GM04503 (cell line): ENCODE measurements at regions not wholly inside any gene's neighbourhood (a gene's known extent, or its start where the extent isn't known, plus 50 kb on each side); places are given as distances from the start of the nearest gene placed in this dataset.

Experiments used
- DNase-seq: peaks from one replicate; pipeline ENCODE4 v3.0.0-alpha.2; 2012; ENCODE audit warnings: low read depth

DNA sequence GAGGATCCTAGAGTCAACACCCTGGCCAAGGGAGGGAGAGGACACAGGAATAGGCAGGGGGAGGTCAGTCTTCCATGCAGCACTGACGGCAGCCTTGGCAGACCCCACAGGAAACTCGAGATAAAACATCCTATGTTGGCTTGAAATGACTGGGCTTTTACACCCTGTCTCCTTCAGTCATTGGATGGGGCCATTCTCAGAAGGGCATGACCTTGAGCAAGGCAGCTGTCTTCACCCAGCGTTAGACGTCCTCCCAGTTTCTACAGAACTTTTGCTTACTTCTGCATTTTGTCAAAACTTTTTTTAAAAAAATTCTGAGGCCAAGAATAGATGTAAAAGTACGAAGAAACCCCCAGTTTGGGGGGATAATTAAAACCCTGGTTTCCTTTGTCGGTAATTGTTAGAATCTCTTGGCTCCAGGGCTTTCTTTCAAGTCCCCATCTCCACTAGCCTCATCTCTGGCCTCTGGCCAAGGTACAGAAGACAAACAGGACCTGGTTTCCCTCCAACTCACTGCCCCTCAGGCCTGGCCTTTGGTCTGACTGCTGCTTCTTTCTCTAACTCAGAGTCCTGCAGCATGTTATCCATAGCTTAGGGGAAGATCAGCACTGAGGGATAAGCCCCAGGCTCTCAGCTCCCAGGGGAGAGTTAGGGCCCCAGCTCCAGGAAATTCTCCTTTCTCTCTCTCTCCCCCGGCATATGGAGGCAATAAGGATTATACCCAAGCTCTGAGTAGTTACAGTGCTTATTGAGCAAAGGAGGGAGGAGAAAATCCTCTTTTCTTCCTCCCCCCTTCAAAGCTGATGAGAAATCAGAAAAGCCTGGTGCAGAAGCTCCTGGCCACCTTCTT, 51.6 kb upstream of the KCND3 start:
- no peak for DNase-seq

DNA sequence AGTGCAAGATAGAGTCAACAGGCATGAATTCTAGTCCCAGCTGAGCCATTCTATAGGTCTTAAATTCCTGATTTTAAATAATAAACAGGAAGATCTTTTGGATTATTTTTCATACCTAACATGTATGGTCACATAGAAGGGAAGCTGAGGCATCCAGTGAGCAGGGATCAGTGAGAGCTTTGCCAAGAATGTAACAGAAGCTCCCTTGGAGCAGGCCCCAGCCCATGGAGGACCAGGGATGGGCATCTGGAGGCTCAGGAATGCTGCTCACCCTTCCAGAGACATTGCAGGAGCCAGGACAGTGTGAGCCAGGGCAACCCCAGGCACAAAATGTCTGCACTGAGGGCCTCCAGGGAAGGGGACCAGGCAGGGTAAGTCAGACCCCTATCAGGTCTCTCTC, 54.4 kb upstream of the KCND3 start:
- no peak for DNase-seq

DNA sequence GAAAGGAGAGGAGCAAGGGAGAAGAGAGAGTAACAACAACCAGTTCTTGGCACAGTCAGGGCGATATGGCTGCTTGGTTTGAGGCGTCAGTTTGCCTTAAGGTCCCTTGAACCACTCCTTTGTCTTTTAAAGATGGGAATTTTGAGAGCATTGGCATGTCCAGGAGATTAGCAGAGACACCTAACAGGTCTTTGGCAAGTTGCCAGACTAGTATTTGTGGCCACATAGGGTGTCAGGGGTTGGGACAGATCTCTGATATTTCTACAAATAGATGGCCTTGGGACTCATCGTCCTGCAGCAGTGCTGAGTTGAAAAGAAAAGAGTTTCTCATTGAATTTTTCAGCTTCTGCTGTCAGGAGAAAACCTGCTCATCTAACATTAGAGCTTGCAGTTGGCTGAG, 55.3 kb upstream of the KCND3 start:
- no peak for DNase-seq

DNA sequence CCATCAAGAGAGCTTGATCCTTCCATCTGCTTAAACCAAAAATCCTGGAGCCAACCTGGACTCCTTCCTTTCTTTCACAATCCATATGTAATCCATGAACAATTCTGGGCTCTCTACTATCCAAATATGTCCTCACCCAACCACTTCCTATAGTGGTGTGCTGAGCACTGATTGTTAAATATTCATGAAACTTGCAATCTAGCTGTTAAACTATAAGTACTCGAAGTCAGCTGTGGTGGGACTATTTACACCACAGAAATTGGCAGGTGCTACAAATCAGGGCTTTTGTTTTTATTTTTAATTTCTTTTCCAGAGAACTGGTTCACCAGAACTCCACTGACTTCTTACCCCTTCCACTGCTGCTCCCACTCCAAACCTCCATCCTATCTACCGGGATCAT, 57.2 kb upstream of the KCND3 start:
- no peak for DNase-seq

DNA sequence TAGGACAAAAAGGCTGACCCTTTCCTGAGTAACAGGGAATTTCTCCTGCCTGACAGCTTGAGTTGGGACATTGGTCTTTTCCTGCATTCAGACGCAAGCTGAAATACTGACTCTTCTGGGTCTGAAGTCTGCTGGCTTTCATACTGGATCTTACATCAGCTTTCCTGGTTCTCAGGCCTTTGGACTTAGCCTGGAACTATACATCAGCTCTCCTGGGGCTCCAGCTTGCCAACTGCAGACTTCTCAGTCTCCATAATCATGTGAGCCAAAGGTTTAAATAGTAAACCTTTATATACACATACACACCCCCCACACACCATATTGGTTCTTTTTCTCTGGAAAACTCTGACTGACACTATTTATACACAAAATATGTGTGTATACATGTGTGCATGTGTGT, 59.0 kb upstream of the KCND3 start:
- DNase-seq: no peak

DNA sequence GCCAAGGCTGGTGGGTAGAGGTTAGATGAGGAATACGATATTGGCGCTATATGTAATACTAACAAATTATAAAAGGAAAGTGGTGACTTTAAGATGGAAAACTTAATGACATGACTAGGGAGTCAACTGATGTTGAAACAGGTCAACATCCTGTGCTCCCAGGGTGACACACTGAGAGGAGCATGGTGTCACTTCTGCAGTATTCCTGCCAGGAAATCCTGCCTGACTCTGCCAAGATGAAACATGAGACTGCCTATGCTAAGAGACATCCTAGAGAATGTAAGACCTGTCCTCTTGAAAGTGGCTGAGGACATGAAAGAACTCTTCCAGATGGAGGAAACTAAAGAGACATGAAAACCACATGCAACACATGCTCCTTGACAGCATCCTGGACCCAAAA, 65.0 kb upstream of the KCND3 start:
- DNase-seq: no peak

DNA sequence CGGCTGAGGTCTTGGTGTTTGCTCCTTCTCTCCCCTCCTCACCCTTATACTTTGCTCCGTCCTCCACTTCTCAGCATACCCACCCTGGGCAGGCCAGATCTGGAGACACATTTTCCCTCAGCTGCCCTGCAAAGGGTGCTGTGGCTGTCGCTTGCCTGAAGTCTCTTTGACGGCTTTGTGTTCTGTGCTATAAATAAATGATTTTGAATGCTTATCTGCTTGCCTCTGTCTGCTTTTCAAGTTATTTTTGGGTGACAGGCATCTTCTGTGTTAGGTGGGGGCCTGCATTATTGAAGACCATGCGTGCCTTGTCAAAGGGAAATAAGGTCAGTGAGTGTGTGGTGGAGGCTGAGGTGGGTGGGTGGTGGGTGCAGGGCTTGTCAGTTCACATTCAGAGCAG, 66.9 kb upstream of the KCND3 start:
- DNase-seq: no peak

DNA sequence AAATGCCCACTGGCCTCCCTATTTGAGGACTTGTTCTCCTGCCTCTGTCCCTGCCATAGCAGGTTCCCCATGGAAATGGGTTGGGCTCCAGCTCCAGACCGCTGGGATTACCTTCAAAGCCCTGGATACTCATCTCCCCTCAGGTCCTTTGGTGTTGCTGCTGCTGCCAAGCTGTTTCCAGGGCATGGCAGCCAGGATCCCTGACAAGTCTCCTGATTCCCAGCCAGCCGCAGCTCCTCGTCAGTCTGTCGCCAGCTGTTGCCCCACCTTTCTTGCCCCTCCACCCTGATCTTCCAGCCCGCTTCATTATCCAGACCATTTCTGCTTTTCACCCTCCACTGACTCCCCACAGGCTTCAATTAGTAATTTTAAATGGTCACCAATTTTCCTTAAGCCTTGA, 68.3 kb upstream of the KCND3 start:
- DNase-seq: no peak

DNA sequence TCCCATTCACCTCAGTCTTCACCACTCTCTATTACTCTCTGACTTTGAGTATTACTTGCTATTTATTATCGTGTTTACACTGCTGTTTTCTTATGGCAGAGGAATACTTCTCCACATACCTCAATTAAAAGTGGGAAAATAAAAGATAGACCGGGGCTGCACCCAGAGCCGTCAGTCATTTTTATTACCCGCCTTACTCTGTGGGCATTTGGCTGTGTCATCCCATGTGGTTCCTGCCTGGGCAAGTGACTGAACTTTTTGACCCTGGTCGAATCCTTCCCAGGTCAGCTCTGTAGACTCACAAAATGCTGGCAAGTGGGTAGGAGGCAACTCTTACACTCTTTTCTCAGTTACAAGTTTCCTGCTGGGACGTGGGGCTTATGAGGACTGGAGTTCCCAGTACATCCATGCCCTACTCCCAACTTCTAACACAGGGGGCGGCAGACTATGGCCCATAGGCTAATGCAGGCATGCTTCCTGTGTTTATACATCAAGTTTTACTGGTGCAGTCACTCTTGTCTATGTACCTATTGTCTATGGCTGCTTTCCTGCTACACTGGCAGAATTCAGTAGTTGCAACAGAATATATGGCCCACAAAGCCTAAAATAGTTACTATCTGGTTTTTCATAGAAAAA, 69.5 kb upstream of the KCND3 start:
- DNase-seq: no peak

DNA sequence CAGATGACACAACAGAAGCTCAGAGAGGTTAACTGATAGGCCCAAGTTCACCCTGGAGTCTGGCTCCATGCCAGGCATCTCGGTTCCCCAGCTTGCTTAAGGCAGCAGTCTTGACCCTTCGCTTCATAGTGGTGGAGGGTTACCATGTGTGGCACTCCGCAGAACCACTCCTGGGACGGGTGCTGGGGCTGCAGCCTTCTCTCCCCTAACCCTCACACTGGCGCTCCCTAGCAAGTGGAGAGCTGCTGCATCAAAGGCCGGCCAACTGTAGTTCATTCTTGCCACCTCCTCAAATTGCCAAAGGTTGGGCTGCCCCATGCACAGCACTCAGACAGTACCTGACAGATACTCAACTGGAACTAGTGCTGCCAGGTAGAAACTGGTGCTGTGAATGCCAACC, 70.2 kb upstream of the KCND3 start:
- DNase-seq: no peak

DNA sequence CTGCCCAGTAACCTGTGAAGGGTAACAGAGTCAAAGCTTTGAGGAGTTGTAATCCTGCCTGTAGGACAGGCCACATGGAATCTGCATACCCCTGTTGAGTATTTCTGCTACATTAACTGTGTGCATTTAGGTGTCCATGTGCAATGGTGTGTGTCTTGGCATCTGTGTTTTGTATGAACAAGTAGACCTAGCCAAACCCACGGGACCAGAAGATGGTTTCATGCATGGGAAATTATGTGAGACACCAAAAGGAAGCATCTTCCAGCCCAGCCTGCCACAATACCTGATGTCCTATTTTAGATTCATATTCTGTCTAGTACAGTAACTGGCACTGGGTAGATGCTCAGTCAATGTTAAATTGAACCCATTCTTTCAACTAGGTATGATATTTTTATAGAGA, 70.8 kb upstream of the KCND3 start:
- no peak for DNase-seq

DNA sequence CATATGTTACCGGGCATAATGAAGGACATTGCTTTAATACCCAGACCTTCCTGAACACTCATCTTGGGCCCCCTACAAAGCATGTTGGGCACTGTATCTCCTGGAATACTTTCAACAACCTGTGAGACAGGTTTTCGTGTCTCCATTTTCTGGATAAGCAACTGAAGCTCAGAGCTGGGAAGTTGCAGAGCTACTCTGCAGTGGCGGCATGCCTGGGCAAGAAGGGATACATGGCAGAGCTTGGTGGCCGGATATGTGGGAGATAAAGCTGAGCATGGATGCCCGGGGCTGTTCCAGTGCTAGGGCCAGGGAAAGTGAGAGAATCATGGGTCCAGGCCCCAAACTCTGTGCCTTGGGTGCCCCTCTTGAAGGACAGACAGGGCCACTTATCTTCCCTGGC, 71.6 kb upstream of the KCND3 start:
- no peak for DNase-seq

DNA sequence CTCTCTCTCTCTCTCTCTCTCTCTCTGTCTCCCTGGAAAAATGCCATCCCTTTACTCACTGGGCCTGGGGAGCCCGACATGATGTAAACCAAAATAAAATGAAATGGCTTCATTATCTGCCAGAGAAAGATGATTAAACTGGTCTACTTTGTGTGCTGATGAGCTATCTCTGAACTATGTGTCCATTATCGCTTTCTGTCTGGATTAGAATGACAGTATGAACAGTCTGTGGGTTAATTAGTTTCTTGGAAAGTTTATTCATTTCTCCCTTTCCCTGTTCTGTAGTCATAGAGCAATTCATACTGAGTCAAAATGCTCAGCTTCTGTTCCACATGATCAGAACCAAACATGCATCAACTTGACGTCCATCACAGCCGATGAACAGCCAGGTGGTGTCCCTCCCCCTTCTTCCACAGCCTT, 72.4 kb upstream of the KCND3 start:
- no peak for DNase-seq

DNA sequence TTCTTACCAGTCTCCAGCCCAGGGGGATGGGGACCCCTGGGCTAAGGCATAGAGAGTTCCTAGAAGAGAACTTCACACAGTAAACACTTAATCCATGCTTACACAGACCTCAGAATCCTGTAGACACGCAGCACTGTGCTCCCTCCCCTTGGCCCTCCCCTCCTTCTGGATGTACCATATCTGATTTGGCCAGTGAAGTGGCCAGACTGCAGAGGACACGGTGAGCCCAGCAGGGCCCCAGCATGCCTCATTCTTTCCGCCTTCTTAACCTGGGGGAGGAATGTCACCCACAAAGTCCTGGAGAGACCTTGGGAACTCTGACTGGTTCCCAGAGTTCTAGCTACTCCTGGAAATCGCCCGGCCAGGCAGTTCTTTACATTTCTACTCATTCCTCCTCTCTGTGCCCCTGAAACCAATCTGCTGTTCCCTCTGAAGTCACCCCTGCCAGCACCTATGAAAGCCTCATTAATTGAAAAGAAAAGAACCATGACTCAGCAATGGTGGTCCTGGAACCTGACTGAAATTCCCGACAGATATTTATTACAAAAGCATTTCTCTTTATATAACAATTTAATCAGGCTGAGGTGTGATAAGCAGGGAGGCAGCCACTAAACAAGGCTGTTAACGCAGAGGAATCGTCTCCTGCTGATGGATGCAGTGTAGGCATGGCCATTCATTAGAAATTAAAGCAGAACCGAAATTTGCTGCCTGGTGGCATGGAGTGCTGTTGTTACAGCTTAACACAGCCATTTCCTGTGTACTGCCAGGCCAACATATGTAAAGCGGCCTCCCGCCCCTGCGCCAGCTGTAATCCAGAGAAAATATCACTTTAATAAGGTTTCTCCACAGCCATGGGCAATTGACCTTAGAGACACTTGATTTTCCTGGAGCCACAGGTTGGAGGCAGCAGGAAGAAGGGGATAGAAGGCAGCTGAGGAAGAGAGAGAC, 74.6 kb upstream of the KCND3 start:
- no peak for DNase-seq

DNA sequence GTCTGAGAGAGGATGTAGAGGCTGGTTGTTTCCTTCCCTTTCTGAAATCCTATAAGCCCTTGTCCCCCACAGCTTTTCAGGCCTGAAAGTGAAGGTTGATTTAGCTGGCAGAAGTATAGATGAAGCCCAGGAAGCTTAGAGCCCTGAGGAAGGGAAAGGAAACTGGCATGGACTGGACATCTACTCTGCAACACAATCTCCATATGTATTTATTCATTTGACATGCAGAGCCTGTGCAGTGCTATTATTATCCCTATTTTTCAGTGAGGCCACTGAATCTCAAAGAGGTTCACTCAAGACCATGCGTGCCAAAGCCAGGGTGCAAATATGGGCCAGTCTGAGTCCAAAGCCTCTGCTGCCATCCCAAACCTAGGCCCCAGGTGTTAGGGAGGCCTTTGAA, 78.5 kb upstream of the KCND3 start:
- DNase-seq: no peak

DNA sequence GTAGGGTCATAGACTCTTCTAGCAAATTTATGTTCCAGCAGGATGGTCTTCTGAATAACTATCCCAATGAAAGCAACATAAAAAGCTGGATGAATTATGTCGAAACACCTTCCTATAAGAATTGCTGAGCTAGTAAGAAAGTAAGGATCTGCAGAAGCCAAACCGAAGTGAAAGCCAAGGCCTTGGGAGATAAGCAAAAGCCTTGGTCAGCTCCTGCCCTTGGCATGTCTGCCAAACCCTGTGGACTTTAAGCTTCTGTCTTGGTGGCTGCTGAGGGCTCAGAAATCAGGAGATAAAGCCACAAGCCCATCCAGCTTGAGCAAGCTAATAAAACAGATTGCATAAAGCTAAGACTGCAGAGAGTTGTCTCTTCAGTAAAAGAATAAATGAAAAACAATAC, 81.2 kb upstream of the KCND3 start:
- DNase-seq: no peak

DNA sequence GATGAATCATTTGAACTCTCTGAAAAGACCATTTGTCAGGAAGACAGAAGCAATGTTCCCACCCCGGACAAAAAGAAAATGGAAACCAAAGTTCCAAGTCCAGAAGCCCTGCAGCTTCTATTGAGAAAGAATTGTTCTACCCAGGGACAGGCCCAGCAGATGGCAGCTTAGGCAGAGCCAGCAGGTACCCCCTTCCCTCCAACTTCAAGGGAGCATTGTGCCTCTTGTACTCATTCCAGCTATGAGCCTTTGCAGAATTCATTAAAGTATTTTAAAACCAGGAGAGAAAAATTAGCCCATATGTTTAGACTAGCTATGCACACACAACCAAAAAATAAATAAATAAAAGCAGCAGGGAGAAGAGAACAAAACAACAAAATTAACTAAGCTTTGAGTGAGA, 85.2 kb upstream of the KCND3 start:
- DNase-seq: no peak

DNA sequence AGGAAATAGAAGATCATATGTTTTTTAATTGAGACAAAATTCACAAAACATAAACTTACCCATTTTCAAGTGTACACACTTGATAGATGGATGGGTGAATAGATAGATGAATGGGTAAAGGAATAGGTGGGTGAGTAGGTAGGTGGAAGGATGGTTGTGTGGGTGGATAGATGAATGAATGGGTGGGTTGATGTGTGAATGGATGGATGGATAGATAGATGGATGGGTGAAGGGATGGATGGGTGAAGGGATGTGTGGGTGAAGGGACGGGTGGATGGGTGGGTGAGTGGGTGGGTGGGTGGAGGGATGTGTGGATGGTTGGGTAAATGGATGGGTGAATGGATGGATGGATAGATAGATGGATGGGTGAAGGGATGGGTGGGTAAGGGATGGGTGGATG, 86.1 kb upstream of the KCND3 start:
- DNase-seq: no peak

DNA sequence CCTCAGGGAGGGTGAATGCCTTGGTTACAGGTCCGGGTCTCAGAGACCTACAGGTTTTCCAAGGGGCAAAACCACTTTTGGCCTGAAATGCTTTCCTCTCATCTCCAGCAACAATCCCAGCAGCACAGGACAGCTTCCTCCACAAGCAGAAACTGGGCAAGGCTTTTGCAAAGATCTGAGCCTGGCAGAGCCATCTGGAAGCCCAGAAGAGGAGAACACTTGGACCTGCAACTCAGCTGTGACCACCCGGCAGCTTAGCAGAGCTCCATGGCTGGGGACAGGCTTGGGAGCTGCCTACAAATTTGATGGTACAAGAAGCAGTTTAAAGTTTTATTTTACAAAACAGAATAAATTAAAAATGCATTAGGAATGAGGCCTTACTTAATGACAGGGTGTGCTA, 90.0 kb upstream of the KCND3 start:
- no peak for DNase-seq

DNA sequence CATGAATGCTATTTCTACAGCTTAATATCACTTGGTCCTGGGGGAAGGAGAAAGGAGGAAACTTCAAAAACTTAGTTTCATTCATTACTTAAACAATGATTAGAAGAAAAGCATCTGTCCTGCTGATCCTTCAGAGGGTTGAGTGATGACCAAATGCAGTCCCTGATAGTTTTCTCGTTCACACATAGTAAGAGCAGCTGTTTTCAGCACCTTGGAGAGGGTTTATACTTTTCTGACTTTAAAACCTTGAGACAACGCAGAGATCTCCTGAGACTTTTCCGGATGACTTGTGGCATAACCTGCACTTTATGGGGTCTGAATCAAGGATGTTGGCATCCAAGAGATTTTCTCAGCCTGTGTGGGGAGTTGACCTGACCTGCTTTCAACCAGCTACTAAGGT, 94.0 kb upstream of the KCND3 start:
- DNase-seq: no peak

DNA sequence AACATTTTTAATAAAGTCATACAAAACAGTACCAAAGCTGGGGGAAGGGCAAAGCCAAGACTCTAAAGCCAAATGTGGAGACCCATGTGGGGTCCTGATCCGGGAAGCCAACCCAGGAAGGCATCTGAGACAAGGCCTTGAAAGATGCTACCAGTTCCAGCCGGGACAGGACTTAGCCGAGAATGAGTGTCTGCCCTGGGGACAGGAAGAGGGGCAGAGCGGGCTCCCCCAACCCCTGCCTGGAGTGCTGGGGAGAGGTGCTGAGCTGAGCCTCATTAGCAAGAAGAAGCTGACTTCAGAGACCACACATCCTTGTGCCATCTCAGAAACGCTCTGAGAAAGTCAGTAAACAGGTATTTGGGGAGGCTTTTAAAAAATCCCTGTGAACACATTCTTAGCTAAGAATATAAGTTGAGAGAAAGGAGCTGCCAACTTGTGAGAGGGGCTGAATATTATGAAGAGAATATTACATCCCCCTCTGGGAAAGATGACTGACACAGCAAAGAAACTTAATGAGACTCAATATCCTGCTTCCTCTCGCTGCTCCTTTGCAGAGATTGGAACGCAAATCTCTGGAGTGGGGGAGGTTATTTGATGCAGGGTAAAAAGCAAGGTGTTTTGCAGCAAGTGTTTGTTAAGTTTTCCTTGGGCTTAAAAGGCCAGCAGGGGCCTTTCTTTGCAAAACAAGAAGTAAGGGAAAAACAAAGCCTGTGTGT, 103.3 kb upstream of the KCND3 start:
- no peak for DNase-seq

DNA sequence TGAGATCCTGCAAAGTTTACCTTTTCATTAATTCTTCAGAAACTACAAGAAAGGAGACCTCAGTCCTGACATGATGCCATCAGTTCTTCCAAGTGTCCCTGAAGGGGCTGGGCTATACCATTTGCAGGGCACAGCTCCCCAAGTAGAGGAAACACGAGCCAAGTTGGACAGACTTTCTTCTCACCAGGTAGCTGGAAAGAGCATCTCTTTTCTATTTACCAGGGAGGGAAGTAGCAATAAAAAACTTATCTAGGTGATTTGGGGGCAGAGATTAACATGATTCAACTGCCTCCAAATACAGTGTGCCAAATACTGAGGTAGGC, 103.9 kb upstream of the KCND3 start:
- DNase-seq: no peak
